Esophagus muscularis mucosa (tissue), 4 donors: ENCODE measurements at regions not wholly inside any gene's neighbourhood (a gene's known extent, or its start where the extent isn't known, plus 50 kb on each side); places are given as distances from the start of the nearest gene placed in this dataset.

Experiments used
- DNase-seq: peaks from one replicate; pipeline ENCODE4 v3.0.0-alpha.2; 2017; ENCODE audit errors: extremely low spot score
- H3K27ac ChIP-seq, 4 donors: fragments of 200-600 bp; sonication (generic); replicated peaks in 1 of 4; 1 replicate in 3 of 4; 2 replicates in 1 of 4; pipeline ENCODE4 v1.5.1; 2016 to 2019; ENCODE audit warnings: mild to moderate bottlenecking in 1 of 4
- H3K27me3 ChIP-seq, 4 donors: fragments of 200-600 bp; sonication (generic); one replicate each; pipeline versions ENCODE4 v1.5.1 to v1.6.0; 2016 to 2019
- H3K36me3 ChIP-seq, 4 donors: fragments of 200-600 bp; sonication (generic); one replicate each; pipeline ENCODE4 v1.5.1; 2016 to 2019
- H3K4me1 ChIP-seq, 4 donors: fragments of 200-600 bp; sonication (generic); one replicate each; pipeline ENCODE4 v1.5.1; 2016 to 2019
- H3K4me3 ChIP-seq, 4 donors: fragments of 200-600 bp; sonication (generic); 1 replicate in 2 of 4; 2 replicates in 2 of 4; pipeline ENCODE4 v1.5.1; 2016 to 2019; ENCODE audit warnings: mild to moderate bottlenecking in 4 of 4, moderate library complexity in 1 of 4
- H3K9me3 ChIP-seq, 4 donors: fragments of 200-600 bp; sonication (generic); 1 replicate in 3 of 4; 2 replicates in 1 of 4; pipeline ENCODE4 v1.5.1; 2016 to 2019
- EP300 ChIP-seq: sonication (generic); formaldehyde crosslinking; IDR thresholded peaks from one replicate; pipeline ENCODE4 v1.6.1; 2017; ENCODE audit warnings: antibody characterized with exemption
- POLR2A ChIP-seq: fragments of 450-650 bp; IDR thresholded peaks from one replicate; pipeline ENCODE4 v1.6.1; 2017; ENCODE audit warnings: antibody characterized with exemption, moderate library complexity, mild to moderate bottlenecking, low read depth
- POLR2AphosphoS5 ChIP-seq, 2 donors: sonication (generic); formaldehyde crosslinking; IDR thresholded peaks; one replicate each; pipeline ENCODE4 v1.6.1; 2017; ENCODE audit warnings: antibody characterized with exemption in 2 of 2
- WGBS: methylation state at CpG from one replicate; pipeline ENCODE4 v1.1.5; 2018; 5-methylcytosine and 5-hydroxymethylcytosine counted together
- intact Hi-C: fragments of 100-400 bp; cut with DNase I; formaldehyde crosslinking; loops from one replicate; pipeline ENCODE4 v1.15.1; 2023
- TF ChIP-seq, protein P1 (sequence below), 3 experiments: fragments of 200-600 bp in 2 of 3; fragments of 450-650 bp in 1 of 3; sonication (generic) in 2 of 3; IDR thresholded peaks; one replicate each; pipeline ENCODE4 v1.5.1; 2017 to 2019; ENCODE audit warnings: antibody characterized with exemption in 3 of 3, mild to moderate bottlenecking in 2 of 3, moderate library complexity in 1 of 3

DNA sequence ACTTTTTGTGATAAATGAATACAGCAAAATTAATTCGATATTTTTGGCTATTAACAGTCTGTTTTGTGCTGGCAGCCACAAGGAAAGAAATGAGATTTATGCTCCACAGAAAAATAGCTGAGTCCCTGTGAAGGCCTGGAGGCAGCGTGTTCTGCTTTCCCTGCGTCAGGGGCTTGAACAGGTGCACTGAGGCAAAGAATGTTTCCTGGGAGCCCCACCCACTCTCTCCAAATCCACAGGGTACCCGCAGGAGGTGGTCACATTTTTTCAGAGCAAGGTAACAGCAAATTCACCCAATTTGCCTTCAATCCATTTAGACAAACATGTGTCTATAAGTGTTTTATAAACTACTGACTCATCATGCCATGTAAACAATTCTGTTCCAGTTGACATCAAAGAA lies 308.1 kb downstream of the TCERG1L start:
- H3K9me3 ChIP-seq = peaks cover 0 to 13% (median 3%) of the 10 kb centered on the region in 4 donors
- intact Hi-C loops = no loop called here
- TF ChIP-seq, protein P1, sequence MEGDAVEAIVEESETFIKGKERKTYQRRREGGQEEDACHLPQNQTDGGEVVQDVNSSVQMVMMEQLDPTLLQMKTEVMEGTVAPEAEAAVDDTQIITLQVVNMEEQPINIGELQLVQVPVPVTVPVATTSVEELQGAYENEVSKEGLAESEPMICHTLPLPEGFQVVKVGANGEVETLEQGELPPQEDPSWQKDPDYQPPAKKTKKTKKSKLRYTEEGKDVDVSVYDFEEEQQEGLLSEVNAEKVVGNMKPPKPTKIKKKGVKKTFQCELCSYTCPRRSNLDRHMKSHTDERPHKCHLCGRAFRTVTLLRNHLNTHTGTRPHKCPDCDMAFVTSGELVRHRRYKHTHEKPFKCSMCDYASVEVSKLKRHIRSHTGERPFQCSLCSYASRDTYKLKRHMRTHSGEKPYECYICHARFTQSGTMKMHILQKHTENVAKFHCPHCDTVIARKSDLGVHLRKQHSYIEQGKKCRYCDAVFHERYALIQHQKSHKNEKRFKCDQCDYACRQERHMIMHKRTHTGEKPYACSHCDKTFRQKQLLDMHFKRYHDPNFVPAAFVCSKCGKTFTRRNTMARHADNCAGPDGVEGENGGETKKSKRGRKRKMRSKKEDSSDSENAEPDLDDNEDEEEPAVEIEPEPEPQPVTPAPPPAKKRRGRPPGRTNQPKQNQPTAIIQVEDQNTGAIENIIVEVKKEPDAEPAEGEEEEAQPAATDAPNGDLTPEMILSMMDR (IDR thresholded peaks at IDR 0.05) = no peak
- TF ChIP-seq POLR2AphosphoS5 (IDR thresholded peaks at IDR 0.05) (no peak), POLR2A (no peak), EP300 (no peak)
- H3K4me3 ChIP-seq = no peak overlapping the region
- H3K27me3 ChIP-seq = peaks cover 0 to 12% (median 0%) of the 10 kb centered on the region in 4 donors
- H3K4me1 ChIP-seq = no peaks in the 10 kb centered on the region
- no peak overlapping the region for H3K27ac ChIP-seq
- no peaks in the 10 kb centered on the region for H3K36me3 ChIP-seq
- no peak for DNase-seq
- WGBS = 67% methylated on average over 4 of the region's 4 CpGs

DNA sequence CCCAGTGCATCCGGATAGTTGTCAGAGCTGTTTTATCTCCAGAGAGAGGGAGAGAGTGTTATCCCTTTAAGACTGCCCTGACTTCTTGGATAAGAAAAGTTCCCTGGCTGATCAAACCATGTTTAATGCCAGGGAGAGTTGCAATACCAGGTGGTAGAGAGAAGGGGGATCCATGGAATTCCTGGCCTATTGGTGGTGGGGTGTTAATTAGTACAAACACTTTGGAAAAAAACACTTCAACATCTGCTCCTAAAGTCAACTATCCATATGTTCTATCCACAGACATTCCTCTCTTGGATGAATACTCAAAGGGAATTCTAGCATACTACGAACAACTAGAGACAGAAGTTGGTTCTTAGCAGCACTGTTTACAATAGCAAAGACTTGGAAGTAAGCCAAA lies 307.2 kb downstream of the TCERG1L start:
- TF ChIP-seq POLR2AphosphoS5 (IDR thresholded peaks at IDR 0.05) = no peak
- no peak for TF ChIP-seq EP300
- no peak for TF ChIP-seq POLR2A
- TF ChIP-seq, protein P1 (IDR thresholded peaks at IDR 0.05) = no peak
- no peak overlapping the region for H3K4me3 ChIP-seq
- H3K36me3 ChIP-seq = no peaks in the 10 kb centered on the region
- H3K4me1 ChIP-seq = no peaks in the 10 kb centered on the region
- H3K9me3 ChIP-seq = peaks cover 0 to 13% (median 3%) of the 10 kb centered on the region in 4 donors
- intact Hi-C loops = no loop called here
- peaks cover 0 to 4% (median 0%) of the 10 kb centered on the region in 4 donors for H3K27me3 ChIP-seq
- DNase-seq = no peak
- 36% methylated on average over 2 of the region's 2 CpGs for WGBS
- H3K27ac ChIP-seq = no peak overlapping the region

DNA sequence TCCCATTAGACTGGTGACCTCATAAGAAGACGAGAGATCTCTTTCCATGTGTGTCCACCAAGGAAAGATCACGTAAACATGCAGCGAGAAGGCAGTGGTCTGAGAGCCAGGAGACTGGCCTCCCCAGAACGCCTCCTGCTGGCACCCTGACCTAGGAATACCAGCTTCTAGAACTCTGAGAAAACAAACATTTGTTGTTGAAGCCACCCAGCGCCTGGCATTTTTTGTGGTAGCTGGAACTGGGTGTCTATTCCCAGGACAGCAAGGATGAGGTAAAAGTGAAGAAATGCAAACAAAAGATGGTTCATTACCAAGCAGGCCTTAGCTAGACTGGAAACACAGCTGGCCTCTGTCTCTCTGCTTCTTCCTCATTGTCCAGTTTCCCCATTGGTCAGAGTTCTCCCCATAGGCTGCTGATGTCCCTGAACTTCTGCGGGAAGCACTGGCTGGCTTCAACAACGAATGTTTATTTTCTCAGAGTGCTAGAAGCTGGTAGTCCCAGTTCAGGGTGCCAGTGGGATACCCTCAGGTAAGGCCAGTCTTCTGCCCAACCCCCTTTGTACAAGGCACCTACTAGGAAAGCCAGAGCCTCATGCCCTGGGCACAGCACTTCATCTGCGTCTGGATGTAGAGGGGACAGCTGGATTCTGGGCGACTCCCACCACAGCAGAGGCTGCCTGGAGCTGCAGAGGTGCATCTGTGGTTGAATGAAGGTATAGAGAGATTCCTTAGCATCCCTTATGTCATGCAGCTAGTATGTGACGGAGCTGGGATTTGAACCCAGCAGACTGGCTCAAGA lies 304.9 kb downstream of the TCERG1L start:
- Histone ChIP-seq H3K4me1 (no peaks in the 10 kb centered on the region), H3K27ac (no peak overlapping the region), H3K27me3 (peaks cover 0 to 3% (median 0%) of the 10 kb centered on the region in 4 donors), H3K36me3 (no peaks in the 10 kb centered on the region), H3K4me3 (no peak overlapping the region), H3K9me3 (peaks cover 0 to 13% (median 3%) of the 10 kb centered on the region in 4 donors)
- intact Hi-C loops = no loop called here
- TF ChIP-seq, protein P1 (IDR thresholded peaks at IDR 0.05) = no peak
- TF ChIP-seq EP300 (no peak), POLR2A (no peak), POLR2AphosphoS5 (IDR thresholded peaks at IDR 0.05) (no peak)
- 83% methylated on average over 8 of the region's 10 CpGs for WGBS
- no peak for DNase-seq

DNA sequence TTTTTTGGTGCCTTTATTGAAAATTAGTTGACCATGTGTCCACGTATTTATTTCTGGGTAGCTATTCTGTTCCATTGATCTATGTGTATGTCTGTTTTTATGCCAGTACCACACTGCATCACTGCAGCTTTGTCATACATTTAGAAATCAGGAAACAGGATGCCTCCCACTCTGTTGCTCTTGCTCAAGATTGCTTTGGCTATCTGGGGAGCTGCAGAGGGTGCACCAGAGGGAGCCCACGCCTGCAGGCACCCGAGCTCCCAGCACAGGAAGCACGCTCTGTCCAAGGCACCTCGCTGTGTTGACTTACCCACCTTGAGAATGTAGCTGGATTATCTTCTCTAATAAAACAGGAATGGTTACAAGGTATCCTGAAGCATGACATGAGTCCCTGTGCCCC lies 301.7 kb downstream of the TCERG1L start:
- no peaks in the 10 kb centered on the region for H3K4me1 ChIP-seq
- intact Hi-C loops = no loop called here
- peaks cover 0 to 27% (median 0%) of the 10 kb centered on the region in 4 donors for H3K27me3 ChIP-seq
- 81% methylated on average over 3 of the region's 5 CpGs for WGBS
- peaks cover 0 to 13% (median 3%) of the 10 kb centered on the region in 4 donors for H3K9me3 ChIP-seq
- no peak overlapping the region for H3K27ac ChIP-seq
- no peaks in the 10 kb centered on the region for H3K36me3 ChIP-seq
- TF ChIP-seq POLR2A (no peak), POLR2AphosphoS5 (IDR thresholded peaks at IDR 0.05) (no peak), EP300 (no peak)
- TF ChIP-seq, protein P1 (IDR thresholded peaks at IDR 0.05) = no peak
- DNase-seq = no peak
- H3K4me3 ChIP-seq = no peak overlapping the region
